GM18861 (cell line): ENCODE measurements at regions not wholly inside any gene's neighbourhood (a gene's known extent, or its start where the extent isn't known, plus 50 kb on each side); places are given as distances from the start of the nearest gene placed in this dataset.
"Not testable (repeated sequence)": the region's sequence is repeated elsewhere in the genome, so short reads cannot be mapped to it uniquely, and the experiment has no call there.

ENCODE experiments used
- ATAC-seq: cut with Tn5 transposase; IDR thresholded peaks from one replicate; pipeline ENCODE4 v1.9.1; 2021; ENCODE audit not compliant: unreplicated experiment

GRCh38 chr6:78631976-78632375 is 235.4 kb upstream of the IRAK1BP1 start:
- ATAC-seq: no peak

DNA sequence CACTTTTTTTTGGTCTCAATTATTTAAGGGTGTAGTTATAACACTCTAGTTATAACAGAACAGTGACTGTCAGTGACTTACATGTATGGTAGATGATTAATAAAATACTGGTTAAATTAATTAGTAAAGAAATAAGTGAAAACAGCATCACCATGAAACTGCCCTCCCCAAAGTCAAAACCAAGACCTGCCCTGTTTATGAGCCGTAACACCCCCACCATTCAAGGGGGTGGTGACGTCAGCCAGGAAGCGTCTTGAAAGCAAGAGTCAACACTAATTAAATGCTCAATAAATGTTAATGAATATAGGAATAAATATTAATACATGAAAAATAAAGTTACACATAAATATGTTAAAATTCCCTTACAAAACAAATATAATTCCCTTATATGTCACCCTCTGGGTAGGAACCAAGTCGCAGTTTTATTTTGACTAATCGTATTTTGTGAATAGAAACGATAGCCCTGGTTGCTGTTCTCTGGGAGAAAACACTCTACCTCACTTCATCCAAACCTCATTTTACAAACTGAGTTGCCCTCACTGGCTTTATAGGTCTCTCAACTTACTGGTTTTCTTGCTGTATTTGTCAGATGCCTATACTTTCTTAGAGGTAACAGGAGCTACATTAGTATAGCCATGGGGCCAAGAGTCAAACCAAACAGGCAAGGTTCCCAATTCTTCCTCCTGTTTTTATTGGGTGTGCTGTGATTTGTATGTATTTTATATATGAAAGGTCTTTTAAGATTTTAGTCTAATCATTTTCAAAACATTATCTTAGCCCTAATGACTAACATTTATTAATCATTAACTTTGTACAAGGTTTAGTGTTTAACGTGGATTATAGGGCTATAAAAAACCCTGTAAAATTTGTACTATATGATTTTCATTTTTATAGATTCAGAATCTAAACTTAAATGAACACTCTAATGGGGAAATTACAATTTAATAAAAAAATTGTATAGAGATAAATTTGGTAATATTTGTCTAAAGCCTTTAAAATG is 227.9 kb upstream of the IRAK1BP1 start:
- ATAC-seq: no peak

GRCh38 chr6:78643976-78644375 is 223.4 kb upstream of the IRAK1BP1 start:
- not testable (repeated sequence) for ATAC-seq

DNA sequence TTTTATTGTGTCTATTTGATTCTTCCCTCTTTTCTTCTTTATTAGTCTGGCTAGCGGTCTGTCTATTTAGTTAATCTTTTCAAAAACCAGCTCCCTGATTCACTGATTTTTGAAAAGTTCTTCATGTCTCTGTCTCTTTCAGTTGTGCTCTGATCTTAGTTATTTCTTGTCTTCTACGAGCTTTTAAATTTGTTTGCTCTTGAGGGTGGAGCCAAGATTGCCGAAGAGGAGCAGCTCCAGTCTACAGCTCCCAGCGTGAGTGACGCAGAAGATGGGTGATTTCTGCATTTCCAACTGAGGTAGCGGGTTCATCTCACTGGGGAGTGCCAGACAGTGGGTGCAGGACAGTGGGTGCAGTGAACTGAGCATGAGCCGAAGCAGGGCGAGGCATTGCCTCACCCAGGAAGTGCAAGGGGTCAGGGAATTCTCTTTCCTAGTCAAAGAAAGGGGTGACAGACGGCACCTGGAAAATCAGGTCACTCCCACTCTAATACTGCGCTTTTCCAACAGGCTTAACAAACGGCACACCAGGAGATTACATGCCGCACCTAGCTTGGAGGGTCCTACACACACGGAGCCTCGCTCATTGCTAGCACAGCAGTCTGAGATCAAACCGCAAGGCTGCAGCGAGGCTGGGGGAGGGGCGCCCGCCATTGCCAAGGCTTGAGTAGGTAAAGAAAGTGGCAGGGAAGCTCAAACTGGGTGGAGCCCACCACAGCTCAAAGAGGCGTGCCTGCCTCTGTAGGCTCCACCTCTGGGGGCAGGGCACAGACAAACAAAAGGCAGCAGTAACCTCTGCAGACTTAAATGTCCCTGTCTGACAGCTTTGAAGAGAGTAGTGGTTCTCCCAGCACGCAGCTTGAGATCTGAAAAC is 220.6 kb upstream of the IRAK1BP1 start:
- ATAC-seq: not testable (repeated sequence)

DNA sequence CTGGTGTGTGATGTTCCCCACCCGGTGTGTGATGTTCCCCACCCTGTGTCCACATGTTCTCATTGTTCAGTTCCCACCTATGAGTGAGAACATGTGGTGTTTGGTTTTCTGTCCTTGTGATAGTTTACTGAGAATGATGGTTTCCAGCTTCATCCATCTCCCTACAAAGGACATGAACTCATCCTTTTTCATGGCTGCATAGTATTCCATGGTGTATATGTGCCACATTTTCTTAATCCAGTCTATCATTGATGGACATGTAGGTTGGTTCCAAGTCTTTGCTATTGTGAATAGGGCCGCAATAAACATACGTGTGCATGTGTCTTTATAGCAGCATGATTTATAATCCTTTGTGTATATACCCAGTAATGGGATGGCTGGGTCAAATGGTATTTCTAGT is 201.5 kb upstream of the IRAK1BP1 start:
- not testable (repeated sequence) for ATAC-seq

DNA sequence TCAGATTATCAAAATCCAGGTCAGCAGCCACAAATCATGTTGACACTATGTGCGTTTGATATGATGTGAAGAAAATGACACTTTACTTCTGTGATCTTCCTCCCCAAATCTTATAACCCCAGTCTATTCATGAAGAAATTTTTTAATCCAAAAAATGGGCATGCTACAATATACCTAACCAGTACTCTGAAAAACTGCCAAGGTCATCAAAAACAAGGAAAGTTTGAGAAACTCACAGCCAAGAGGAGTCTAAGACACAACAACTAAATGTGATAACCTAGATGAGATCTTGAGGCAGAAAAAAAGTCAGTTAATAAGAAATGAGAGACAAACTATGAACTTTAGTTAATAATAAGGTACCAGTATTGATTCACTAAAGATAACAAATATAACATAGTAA is 200.6 kb upstream of the IRAK1BP1 start:
- no peak for ATAC-seq

DNA sequence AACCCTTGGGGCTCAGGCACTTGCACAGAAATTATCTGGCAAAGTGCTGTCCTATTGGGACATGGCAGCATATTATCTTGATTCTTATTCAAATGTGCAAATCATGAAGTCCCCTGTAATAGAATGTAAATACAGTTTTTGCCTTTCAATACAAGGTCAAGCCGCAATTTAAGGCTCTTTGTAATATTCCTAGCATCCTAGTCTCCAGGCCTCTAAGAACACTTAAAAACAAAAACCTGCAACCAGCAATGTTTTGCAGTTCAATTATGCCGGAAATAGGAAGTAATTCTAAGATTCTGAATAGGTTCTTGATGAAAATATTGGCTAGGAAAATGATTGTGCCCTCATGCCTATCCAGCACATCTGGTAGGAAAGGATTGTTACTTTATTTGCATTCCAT is 197.2 kb upstream of the IRAK1BP1 start:
- no peak for ATAC-seq

GRCh38 chr6:78670802-78671201 is 196.5 kb upstream of the IRAK1BP1 start:
- no peak for ATAC-seq

DNA sequence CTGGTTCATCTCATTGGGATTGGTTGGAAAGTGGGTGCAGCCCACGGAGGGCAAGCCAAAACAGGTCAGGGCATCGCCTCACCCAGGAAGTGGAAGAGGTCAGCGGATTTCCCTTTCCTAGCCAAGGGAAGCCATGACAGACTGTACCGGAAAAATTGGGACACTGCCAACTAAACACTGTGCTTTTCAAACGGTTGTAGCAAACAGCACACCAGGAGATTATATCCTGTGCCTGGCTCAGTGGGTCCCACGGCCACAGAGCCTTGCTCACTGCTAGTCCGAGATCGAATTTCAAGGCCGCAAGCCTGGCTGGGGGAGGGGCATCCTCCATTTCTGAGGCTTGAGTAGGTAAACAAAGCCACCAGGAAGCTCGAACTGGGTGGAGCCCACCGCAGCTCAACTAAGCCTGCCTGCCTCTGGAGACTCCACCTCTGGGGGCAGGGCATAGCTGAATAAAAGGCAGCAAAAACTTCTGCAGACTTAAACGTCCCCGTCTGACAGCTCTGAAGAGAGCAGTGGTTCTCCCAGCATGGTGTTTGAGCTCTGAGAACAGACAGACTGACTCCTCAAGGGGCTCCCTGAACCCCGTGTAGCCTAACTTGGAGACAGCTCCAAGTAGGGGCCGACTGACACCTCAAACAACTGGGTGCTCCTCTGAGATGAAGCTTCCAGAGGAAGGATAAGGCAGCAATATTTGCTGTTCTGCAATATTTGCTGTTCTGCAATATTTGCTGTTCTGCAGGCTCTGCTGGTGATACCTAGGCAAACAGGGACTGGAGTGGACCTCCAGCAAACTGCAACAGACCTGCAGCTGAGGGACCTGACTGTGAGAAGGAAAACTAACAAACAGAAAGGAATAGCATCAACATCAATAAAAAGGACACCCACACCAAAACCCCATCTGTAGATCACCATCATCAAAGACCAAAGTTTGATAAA is 191.0 kb upstream of the IRAK1BP1 start:
- ATAC-seq: not testable (repeated sequence)

DNA sequence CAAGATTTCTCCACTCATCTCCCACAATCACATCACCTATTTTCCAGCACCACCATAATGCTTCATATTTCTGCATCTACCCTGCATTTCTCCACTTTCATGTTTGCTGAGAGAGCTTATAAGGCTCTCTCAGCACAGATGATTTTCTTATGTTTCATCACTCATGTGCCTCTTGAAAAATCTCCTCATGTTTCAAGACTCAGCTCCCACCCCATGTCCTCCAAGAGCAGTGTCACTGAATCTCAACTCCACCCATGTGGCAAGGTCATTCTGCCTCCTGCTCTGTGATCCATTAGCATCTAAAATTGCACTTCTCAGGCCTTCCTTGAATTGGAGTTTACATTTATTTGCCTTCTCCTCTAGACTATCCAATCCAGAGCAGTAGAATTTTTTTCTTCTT is 178.7 kb upstream of the IRAK1BP1 start:
- ATAC-seq: no peak

- ATAC-seq: no peak
These were observed 173.5 kb upstream of the IRAK1BP1 start for GRCh38 chr6:78693835-78694234.

GRCh38 chr6:78694628-78695027 is 172.7 kb upstream of the IRAK1BP1 start:
- ATAC-seq: not testable (repeated sequence)

GRCh38 chr6:78700991-78701390 is 166.4 kb upstream of the IRAK1BP1 start:
- no peak for ATAC-seq

GRCh38 chr6:78701407-78701806 is 165.9 kb upstream of the IRAK1BP1 start:
- ATAC-seq: no peak

DNA sequence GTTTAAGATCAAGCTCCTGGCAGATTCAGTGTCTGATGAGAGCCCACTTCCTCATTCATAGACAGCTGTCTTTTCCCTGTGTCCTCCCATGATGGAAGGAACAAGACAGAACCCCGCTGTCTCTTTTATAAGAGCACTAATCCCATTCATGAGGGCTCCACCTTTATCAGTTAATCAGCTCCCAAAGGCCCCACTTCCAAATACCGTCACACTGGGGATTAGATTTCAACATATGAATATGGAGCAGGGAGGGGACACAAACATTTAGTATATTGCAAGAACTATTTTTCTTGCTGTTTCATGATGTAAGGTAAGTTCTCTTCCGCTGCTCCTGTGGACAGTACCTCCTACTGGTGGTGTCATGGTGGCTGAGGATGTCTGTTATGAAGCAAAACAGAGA is 158.3 kb upstream of the IRAK1BP1 start:
- ATAC-seq: no peak

- no peak for ATAC-seq
These were observed 153.8 kb upstream of the IRAK1BP1 start for GRCh38 chr6:78713564-78713963.

GRCh38 chr6:78744144-78744543 is 123.2 kb upstream of the IRAK1BP1 start:
- no peak for ATAC-seq

DNA sequence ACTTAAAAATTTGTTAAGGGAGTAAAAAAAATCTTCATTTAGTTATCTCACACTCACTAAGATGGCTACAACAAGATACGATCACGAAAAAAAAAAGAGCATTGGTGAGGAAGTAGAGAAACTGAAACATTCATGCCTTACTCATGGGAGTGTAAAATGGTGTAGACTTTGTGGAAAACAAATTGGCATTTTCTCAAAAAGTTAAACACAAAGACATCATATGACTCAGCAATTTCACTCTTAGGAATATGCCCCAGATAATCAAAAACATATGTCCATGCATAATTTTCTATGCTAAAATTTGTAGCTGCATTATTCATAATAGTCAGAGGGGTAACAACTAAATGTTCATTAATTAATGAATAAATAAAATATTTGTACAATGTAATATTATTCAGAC is 120.9 kb upstream of the IRAK1BP1 start:
- no peak for ATAC-seq

- ATAC-seq: no peak
These were observed 118.0 kb upstream of the IRAK1BP1 start for GRCh38 chr6:78749326-78749725.

DNA sequence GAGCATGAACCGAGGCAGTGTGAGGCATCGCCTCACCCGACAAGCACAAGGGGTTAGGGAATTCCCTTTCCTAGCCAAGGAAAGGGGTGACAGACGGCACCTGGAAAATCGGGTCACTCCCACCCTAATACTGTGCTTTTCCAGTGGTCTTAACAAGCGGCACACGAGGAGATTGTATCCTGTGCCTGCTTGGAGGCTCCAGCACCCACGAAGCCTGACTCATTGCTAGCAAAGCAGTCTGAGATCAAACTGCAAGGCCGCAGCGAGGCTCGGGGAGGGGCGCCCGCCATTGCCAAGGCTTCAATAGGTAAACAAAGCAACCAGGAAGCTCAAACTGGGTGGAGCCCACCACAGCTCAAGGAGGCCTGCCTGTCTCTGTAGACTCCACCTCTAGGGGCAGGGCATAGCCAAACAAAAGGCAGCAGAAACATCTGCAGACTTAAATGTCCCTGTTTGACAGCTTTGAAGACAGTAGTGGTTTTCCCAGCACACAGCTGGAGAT is 109.0 kb upstream of the IRAK1BP1 start:
- not testable (repeated sequence) for ATAC-seq
